ENCODE measurements at regions not wholly inside any gene's neighbourhood (a gene's known extent, or its start where the extent isn't known, plus 50 kb on each side); places are given as distances from the start of the nearest gene placed in this dataset.

- no peak for DNase-seq
These were observed 111.8 kb upstream of the MYCN start for GRCh38 chr2:15828576-15828975.

DNA sequence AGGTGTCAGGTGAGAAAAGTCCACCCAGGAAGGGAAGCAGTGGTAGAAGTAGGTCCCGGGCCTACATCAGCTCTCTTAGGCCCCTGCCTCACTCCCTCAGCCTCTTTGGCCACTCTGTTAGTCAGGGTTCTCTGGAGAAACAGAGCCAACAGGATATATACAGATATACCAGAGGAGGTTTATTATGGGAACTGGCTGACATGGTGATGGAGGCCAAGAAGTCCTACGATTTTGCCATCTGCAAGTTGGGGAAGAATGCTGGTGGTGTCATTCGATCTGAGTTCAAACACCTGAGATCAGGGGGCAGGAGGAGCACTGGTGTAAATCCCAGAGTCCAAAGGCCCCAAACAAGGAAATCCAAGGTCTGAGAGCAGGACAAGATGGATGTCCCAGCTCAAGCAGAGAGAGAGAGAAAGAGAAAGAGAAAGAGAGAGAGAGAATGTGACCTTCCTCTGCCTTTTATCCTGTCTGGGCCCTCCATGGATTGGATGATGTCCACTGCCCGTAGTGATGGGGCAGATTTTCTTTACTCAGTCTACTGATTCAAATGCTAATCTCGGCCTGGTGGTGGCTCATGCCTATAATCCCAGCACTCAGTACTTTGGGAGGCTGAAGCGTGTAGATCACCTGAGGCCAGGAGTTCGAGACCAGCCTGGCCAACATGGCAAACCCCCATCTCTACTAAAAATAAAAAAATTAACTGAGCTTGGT lies 111.1 kb upstream of the MYCN start:
- no peak for DNase-seq

- DNase-seq: no peak
These were observed 110.4 kb upstream of the MYCN start for GRCh38 chr2:15829985-15830384.

DNA sequence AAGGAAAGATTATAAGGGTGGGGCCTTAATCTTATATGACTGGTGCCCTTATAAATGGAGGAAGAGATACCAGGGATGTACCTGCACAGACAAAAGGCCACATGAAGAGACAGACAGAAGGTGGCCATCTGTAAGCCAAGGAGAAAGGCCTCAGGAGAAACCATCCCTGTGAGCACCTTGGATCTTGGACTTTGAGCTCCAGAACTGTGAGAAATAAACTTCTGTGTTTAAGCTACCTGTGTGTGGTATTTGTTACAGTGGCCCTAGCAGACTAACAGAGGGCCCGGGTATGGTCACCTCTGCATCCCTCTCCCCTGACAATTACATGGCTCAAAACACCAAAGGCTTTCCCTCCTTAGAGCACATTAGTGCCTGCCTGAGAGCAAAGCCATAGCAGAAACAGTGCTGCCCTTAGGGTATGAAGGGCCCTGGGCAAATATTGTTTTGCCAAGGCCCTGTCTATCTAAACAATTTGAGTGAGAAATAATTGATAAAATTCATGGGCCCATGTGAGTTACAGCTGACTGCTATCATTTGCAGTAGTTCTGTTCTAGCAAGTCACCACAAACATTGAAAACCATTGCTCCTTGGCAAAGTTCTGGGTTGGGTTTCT lies 109.3 kb upstream of the MYCN start:
- no peak for DNase-seq

DNA sequence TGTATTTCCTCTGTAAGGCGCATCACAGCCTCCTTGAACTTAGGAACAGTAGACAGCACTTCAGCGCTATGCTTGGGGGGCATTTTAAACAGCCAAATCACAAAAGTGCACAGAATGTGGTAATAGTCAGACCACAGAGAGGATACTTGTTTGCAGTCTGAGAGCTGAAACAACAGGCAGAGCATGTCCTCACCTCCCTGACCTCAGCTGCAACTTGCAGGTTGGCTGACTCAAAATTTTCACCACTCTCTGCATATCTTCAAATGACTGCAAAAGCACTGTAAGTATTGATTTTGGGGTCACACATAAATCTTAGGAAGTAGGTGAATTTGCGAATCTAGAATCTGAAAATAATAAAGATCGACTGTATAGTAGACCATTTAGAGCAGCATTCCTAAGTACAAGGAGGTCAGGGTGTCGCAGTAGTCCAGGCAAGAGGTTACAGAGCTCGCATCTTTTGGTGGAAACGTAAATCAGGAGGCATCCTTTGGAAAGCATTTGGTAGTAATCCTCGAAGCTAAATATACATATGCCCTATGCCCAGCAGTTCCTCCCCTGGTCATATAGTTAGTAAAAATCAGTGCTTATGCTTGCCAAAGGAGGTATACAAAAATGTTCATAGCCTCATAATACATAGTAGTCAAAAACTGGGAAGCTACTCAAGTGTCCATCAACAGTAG lies 108.2 kb upstream of the MYCN start:
- DNase-seq: no peak

DNA sequence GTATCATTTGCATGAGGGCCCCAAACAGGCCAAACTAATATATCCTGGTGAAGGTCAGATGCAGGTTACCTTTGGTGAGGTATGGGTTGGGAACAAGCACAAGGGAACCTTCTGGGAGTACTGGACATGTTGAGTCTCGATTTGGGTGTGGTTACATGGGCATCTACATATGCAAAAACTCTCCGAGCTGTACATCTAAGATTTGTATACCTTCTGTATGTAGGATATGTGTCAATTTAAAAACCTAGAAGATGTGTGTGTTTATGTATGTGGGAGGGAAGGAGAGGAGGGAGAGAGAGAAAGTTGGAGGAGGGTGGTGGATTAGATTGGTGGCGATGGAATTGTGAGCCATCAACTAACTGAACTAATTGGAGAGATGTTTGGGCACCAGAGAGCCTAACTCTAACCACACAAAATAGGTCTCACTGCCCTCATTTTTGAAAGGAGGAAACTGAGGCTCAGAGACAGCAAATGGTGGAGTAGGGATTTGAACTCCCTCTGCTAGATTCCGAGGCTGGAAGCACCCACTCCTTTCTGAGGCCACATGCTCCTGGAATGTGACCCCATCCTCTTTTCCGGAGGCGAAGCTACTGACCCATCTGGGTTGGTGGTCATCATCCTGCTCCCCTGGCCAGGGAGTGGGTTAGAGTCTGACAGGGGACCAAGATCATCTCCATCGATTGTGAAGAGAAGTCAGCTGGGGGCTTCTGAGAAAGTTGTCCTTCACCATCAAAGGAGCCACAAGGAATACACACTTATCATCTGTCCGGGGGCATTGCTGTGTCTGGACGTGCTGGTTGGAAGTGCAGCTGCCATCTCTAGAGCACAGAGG lies 107.3 kb upstream of the MYCN start:
- no peak for DNase-seq

DNA sequence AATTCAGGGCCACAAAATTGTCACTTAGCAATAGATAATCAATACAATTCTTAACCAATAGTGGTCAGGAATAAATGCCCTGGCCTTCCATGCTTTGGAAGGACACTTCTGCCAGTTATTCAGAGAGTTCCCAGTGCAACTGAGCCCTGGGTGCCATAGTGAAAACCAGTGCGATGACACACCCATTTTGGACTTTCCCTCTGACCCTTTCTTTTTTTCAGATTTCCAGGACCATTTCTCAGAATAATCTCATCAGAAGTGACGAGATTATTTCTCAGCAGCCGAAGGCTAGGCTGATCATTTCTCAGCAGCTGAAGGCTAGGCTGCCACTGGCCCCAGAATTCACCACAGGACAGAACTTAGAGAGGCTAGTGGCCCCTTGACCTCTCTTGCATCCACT lies 106.6 kb upstream of the MYCN start:
- DNase-seq: no peak

DNA sequence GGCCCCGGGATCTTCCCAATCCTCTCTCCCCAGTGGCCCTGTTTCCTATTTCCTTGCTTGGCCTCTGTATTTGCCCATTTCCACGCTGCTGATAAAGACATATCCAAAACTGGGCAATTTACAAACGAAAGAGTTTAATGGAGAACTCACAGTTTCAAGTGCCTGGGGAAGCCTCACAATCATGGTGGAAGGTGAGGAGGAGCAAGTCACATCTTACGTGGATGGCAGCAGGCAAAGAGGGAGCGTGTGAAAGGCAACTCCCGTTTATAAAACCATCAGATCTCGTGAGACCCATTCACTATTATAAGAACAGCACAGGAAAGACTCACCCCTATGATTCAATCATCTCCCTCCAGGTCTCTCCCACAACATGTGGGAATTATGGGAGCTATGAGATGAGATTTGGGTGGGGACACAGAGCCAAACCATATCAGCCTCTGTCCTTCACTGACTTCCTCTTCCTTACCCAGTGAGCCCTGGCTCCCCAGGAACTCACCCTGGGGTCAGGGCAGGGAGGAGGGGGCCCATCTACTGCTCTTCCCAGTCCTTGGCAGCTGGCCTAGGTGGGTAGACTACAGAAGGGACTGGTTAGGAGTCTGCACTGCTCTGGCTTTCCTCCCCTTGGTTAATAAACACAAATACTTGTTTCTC lies 105.8 kb upstream of the MYCN start:
- DNase-seq: no peak

GRCh38 chr2:15835991-15836688 lies 104.2 kb upstream of the MYCN start:
- DNase-seq: no peak

DNA sequence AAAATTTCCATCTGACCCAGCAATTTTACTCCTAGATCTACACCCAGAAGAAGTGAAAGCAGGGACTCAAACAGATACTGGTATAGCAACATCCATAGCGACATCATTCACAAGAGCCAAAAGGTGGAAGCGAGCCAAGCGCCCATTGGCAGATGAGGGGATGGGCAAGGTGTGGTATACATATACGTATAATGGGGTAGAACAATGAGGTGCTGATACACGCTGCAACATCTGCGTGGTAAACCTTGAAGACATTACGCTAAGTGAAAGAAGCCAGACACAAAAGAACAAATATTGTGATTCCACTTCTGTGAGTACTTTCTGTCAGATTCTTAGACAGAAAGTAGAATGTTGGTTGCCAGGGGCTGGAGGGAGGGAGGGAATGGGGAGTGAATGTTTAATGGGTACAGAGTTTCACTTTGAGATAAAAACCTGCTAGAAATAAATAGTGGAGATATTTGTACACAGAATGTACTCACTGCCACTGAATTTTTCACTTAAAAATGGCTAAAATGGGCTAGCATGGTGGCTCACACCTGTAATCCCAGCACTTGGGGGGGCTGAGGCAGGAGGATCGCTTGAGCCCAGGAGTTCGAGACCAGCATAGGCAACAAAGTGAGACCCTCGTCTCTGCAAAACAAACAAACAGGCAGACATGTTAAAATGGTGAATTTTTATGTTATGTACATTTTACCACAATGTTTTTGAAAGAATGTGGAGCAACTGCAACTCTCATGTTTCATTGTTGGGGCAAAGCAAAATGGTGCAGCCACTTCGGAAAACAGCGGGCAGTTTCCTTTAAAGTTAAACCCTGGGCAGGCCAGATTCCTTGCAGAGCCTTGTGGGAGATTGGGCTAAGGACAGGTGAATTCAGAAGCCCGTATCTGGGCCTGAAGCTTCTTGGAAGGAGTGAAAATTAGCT lies 103.4 kb upstream of the MYCN start:
- DNase-seq: no peak

DNA sequence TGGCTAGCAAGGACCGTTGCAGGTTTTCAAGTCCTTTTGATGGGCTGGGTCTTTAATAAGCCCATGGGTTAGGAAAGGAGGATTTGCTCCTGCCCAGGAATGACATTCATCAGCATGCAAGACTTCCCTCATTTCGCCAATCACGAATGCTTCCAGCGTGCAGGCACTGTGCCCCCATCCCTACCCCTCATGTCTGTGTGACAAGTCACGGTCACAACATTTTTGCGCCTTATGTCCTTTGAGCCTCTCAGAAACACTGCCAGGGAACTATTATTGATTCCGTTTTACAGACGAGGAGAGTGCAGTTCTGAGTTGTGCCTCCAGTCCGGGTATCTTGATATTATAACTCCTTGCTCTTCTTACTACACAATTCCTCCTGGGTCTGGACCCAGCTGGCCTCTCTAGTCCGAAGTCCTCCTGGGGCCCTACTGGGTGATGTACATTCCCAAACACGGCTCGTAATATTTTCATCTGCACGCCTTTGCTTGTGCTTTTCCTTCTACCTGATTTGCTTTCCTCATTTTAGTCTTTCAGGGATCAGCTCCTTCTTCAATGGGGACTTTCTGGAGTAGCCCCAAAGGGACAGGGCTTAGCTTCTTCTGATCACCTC lies 101.8 kb upstream of the MYCN start:
- no peak for DNase-seq

GRCh38 chr2:15839426-15840124 lies 100.8 kb upstream of the MYCN start:
- DNase-seq: no peak

- DNase-seq: no peak
These were observed 100.2 kb upstream of the MYCN start for GRCh38 chr2:15840148-15840547.

DNA sequence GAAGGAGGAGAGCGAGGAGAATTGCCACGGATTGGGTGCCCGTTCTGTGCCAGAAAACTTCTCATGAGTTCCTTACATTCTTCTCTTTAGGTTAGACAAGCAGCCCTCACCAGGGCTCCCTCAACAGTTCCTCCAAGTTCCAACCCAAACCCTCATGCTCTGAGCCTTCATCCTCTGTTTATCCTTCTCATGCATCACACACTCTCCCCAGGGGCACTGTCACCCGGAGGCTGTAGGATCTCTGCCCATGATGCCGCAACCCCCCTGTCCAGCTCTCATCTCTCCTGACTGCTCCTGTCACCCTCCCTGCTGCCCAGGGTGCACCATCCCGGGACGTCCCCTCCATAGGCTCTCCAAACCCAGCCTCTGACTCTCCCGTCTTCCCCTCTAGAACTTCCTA lies 99.4 kb upstream of the MYCN start:
- DNase-seq: no peak

DNA sequence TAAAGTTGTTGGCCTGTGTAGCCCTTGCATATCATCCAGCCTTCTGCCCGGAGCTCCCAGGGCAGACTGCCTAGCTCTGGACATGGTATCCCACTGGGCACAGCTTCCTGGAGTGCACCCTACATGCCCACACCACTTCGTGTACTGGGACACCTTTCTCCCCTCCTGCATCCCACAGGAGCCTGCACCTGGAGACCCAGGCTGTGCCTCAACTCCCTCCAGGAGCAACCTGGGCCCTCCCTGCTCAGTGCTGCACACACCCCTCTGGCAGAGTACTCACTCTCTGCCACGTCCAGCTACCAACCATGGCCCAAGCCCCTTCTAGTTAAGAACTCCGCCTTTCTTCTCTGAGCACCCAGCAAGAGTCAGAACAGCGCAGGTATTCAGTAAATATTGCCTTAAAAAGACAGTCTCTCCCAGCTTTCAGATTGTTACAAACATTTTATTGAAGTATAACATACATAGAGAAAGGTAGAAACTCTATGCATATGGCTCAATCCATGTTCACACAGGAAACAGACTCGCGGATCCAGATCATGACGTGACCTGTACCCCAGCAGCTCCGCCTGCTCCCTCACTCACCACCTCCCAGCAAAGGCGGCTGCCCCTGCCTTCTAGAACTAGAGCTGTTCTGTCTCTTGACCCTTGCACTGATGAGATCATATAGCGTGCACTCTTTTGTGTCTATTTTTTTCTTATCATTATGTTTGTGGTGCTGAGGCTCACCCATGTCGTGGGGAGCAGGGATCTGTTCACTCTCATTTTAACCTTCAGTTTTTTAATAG lies 98.4 kb upstream of the MYCN start:
- no peak for DNase-seq

- no peak for DNase-seq
These were observed 97.3 kb upstream of the MYCN start for GRCh38 chr2:15842758-15843666.

DNA sequence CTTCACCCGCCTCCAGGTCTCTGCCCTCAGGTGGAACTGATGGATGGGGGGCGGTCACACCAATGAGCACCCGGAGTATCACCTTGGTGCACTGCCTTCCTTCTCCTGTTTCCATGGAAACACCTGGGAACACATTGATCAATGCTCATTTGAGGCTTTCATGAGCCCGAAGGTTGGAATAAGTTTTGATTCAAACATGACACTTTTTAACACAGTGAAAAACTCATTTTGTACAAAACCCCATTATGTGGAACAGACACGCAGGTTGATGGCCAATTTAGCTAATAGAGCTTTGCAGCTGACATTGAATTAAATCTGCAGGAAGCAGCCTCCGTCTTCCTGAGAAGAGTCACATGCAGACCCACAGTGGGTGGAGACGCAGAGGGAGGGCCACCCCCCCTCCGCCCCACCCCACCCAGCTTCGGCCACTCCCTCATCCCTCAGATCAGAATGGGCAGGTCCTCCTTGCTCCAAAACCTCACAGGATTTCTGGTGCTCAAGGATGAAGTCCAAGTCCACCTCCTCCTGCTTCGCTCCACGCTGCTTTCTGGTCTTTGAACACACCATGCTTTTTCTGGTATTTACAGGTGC lies 96.0 kb upstream of the MYCN start:
- DNase-seq: no peak

DNA sequence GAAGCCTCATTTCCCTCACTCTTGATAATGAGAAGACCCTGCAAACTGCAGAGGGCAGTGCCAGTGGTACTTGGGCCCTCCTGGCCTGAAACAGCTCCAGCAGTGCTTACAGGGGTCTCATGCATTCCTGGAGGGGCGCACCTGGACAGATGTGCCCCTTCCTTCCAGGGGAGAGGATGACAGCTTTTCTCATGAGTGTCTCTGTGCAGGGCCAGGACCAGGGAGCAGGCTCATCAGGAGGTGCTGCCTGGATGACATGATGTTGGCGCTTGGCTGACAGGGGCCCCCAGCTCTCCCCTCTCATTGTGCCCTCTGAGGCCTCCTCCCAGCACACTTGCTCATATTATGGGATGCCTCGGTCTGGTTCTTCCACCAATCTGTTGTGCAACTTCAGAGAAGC lies 95.1 kb upstream of the MYCN start:
- no peak for DNase-seq
